Kasumi-1 (cell line): ENCODE measurements at regions not wholly inside any gene's neighbourhood (a gene's known extent, or its start where the extent isn't known, plus 50 kb on each side); places are given as distances from the start of the nearest gene placed in this dataset.

ENCODE experiments used
- DNase-seq, 2 experiments: peaks; one replicate each; lab custom pipeline; 2025; lab: John Stamatoyannopoulos, UW

DNA sequence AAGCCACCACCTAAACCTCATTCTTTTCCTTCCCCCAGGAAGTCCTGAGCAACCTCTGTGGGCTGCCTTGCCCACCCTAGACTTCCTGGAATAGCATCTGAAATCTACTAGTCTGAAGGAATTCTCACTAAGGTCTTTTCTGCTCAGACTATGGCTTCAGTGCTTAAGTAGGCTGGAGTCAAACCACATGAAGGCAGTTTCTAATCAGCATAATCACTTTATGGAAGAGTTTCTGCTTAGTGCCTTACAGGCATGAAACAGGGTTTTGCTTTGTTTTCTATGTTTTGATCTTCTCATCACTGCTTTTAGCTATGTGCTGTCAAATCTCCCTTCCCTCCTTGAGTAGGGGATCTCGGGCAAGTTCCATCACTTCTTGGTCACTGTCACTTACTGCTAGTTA, 117.7 kb downstream of the WT1 start:
- DNase-seq, result no peak

DNA sequence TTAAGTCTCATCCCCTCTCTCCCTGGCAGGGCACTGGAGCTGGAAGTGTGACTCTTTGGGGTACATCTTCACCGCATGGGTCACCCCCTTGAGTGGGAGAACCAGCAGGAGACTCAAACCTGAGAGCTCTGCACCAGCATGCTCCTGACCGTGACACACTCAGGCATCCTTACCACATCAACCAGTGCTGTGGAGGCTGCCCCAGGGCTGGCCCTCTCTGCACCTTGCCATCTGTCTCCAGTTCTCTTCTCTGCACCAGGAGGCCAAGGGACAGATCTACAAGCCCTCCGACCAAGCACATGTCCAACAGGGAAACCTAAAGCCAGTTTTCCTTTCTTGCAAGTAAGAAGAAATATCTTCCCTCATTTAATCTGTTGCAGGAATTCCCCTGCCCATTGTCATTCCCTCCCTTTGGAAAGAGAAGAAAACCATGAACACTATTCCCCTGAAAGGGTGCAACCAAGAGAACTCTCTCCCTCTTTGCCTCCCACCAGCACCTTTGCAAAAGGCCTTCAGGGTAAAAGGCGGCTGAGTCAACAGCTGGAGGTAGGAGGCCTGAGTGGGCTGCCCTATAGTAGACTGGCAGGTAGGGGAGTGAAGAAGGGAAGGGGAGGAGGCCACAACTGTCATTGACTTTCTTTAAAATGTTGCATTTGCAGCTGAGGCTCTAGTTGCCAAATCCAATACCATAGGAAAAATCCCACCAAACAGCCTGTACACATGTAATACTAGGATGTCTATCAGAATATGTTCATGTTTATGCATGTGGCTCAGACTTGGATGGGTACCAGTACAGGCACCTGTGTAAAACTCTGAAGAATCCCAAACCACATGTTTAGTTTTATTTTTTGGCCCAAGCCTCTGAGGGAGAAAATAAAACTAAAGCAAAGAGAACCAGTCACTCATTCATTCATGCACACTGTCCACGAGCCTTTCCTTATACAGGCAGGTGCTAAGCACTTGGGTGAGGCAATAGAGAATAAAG, 117.0 kb downstream of the WT1 start:
- no peak for DNase-seq

- DNase-seq, result no peak
These were observed 111.6 kb downstream of the WT1 start for GRCh38 chr11:32323814-32324130.

- DNase-seq, result no peak
These were observed 110.2 kb downstream of the WT1 start for GRCh38 chr11:32325187-32325586.

DNA sequence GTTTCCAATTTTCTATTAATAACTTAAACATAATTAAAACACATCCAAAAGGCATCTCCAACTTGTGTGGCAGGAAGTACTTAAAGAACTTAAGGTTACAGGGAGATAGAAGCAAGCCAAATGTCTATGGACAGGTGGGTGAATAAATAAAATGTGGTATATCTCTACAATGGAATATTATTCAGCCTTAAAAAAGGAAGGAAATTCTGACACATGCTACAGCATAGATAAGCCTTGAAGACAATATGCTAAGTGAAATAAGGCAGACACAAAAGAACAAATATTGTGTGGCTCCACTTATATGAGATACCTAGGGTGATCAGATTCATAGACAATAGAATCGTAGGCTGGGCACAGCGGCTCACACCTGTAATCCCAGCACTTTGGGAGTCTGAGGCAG, 109.6 kb downstream of the WT1 start:
- no peak for DNase-seq

DNA sequence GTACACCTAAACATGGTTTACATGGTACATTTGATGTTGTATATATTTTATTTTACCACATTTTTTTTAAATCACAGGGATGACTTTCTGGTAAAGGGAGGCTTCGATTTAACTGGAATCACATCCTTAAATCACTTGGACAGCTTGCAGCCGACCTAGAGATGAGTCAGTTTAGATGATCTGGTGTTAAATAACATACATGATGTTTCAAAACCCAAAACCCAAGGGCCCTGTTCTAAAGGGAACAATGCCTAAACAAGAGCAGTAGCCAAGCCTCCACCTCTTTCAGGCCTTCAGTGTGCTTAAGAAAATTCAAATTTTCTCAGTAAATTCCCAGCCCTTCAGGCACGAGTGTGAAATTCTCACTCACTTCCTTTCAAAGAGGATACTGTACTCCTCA, 108.8 kb downstream of the WT1 start:
- DNase-seq, result no peak

- no peak for DNase-seq
These were observed 106.9 kb downstream of the WT1 start for GRCh38 chr11:32328392-32328791.

DNA sequence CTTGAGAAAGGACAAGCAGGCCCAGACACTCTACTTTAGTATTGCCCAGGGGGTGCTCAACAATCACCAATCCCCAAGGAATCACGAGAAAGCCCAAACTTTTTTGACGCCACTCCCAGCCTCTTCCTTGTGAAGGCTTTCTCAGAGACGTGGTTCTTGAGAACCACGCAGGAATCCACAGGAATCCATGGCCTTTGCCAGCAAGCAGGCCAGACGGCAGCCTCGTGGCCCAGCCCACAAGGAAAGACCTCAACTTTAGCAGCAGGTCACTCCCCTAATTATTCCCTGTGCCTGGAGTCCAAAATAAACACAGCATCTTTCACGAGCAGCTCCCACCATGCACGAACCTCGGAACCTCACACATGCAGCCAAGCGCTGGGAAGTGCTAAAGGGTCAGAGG, 104.2 kb downstream of the WT1 start:
- no peak for DNase-seq

DNA sequence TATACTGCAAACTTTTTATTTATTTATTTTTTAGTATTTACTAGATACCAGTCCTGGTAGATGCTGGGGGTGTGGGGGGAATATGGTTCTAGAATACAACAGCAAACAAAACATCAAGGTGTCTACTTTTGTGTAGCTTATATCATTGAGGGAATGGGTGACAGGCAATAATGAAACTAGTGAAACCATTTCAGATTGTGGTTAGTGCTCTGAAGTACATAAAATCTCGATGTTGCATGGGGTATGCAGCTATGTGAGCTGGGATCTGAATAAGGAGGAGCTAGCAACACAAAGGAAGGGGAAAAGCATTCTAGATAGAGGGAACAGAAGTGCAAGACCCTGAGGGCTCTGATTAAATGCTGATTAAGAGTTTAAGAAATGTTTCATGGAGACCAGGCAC, 103.5 kb downstream of the WT1 start:
- DNase-seq, result no peak

GRCh38 chr11:32332990-32333319, 102.4 kb downstream of the WT1 start:
- no peak for DNase-seq

DNA sequence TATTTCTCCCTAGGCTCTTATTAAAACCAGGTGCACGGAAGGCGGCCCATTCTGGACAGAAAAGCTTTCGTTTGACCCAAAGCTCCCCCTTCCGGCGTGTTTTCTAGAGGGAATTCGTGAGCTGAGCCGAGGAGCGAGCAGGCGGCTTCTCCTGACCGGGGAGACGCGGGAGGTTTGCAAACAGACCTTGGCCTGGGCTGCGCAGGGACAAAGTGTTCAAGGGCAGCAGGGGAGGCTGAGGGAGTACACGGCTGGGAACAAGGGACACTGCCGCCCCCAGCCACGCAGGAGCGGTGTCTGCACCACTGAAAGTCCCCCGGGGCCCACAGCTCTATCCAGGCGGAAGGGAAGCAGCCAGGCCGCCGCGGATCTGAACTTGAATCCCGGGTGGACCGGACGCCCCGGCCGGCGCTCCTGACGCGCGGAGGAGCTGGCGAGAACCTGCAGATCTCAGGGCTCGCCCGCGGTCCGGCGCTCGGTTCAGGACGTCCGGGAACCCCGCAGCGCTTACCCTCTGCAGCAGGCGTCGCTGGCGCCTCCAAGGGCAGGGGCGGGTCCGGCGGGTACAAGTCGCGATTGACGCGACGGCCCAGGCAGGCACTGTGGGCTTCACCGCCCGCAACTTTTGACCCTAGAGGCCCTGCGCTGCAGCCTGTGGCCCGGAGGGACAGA, 101.9 kb downstream of the WT1 start:
- DNase-seq, result no peak

DNA sequence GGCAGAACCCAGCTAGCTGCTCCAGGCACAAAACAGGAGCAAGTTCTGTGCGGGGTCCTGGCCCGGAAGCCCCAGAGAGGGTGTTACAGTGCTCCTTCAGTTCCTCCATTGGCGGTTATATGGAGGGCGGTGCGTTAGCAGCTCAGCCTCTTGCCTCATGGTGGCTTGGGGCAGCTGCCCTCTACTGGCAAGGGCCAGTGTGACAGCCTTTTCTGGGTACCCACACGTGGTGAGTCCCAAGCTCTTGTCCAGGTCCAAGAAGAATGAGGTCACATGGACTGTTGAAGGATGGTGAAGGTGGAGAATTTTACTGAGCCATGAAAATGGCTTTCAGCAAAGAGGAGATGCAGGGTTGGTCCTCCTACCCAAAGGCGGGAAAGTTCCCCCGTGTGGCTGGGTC, 100.5 kb downstream of the WT1 start:
- no peak for DNase-seq
